ENCODE measurements at regions not wholly inside any gene's neighbourhood (a gene's known extent, or its start where the extent isn't known, plus 50 kb on each side); places are given as distances from the start of the nearest gene placed in this dataset.

DNA sequence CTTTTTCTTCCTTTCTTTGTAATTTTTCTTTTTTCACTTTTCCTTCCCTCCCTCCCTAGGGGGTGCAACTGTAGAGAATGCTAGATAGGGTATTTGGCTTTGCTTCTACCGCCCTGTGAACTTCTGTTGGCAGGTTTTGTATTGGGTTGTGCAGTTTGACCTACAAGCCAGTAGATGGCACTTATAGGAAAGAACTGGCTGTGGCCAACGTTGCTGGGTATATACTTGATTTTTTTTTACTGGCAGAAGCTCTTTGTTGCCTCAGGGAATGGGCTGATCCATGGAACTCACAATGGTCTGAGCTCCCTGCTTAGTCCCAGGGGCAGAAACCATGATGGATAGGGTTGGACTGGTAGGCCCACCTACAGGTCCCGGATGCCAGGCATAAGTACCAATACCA lies 1019.5 kb upstream of the LRRTM1 start:
- H3K4me3 ChIP-seq, result no peak overlapping the region
- H3K27ac ChIP-seq (ENCODE audit: low read depth in 1 of 2, low read length in 1 of 2), result no peak overlapping the region
- TF ChIP-seq, protein P1, sequence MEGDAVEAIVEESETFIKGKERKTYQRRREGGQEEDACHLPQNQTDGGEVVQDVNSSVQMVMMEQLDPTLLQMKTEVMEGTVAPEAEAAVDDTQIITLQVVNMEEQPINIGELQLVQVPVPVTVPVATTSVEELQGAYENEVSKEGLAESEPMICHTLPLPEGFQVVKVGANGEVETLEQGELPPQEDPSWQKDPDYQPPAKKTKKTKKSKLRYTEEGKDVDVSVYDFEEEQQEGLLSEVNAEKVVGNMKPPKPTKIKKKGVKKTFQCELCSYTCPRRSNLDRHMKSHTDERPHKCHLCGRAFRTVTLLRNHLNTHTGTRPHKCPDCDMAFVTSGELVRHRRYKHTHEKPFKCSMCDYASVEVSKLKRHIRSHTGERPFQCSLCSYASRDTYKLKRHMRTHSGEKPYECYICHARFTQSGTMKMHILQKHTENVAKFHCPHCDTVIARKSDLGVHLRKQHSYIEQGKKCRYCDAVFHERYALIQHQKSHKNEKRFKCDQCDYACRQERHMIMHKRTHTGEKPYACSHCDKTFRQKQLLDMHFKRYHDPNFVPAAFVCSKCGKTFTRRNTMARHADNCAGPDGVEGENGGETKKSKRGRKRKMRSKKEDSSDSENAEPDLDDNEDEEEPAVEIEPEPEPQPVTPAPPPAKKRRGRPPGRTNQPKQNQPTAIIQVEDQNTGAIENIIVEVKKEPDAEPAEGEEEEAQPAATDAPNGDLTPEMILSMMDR (IDR thresholded peaks at IDR 0.05; ENCODE audit: control extremely low read depth, extremely low read depth), result no peak
- no peak for ATAC-seq (ENCODE audit: insufficient read depth, low FRiP score)
- peaks cover 0 to 6% (median 2%) of the 10 kb centered on the region in 4 donors for H3K9me3 ChIP-seq (ENCODE audit: control insufficient read depth in 4 of 4, insufficient read depth in 3 of 4, low read length in 3 of 4)
- H3K9ac ChIP-seq (ENCODE audit: insufficient read depth in 1 of 2, low read length in 2 of 2), result no peak overlapping the region
- WGBS, 2 donors, result 63% methylated on average over 3 of the region's 3 CpGs
- no peak for DNase-seq
- no peaks in the 10 kb centered on the region for H3K36me3 ChIP-seq (ENCODE audit: control insufficient read depth in 4 of 4, insufficient read depth in 4 of 4, low read length in 4 of 4)
- H3K4me1 ChIP-seq (ENCODE audit: control insufficient read depth in 5 of 5, insufficient read depth in 5 of 5, low read length in 5 of 5), result no peaks in the 10 kb centered on the region
- H3K27me3 ChIP-seq (ENCODE audit: control insufficient read depth in 3 of 3, insufficient read depth in 3 of 3, low read length in 2 of 3), result no peaks in the 10 kb centered on the region

DNA sequence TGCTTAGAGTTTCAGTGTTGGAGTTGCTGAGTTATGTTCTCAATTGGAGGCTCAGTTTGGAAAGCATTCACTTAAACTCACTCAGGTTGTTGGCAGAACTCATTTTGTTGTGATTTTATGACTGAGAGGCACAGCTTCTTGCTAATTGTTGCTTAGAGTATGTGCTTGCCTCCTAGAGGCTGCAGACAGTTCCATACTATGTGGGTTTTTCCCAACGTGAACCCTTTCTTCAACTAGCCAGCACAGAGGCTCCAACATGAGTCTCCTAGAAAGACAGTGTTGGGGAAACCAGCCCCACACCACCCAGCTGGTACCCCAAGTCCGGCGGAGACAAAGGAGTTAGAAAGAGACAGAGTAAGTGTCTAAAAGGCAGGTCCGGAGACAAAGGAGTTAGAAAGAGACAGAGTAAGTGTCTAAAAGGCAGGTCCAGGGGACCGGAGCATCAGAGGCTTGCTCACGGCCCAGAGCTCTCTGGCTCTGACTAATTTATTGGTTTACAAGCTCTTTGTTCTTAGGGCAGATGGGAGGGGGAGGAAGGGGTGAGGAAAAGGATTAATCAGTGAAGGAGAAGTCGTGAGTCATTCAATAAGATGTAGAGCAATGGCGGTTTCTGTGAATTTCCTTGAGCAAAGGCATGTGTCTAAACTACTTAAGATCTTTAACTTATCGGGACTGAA lies 999.7 kb upstream of the LRRTM1 start:
- Histone ChIP-seq H3K9me3 (ENCODE audit: control insufficient read depth in 4 of 4, insufficient read depth in 3 of 4, low read length in 3 of 4) (peaks cover 0 to 6% (median 3%) of the 10 kb centered on the region in 4 donors), H3K4me3 (no peak overlapping the region), H3K27me3 (ENCODE audit: control insufficient read depth in 3 of 3, insufficient read depth in 3 of 3, low read length in 2 of 3) (no peaks in the 10 kb centered on the region), H3K9ac (ENCODE audit: insufficient read depth in 1 of 2, low read length in 2 of 2) (no peak overlapping the region), H3K4me1 (ENCODE audit: control insufficient read depth in 5 of 5, insufficient read depth in 5 of 5, low read length in 5 of 5) (peaks cover 0 to 3% (median 0%) of the 10 kb centered on the region in 5 donors), H3K27ac (ENCODE audit: low read depth in 1 of 2, low read length in 1 of 2) (no peak overlapping the region), H3K36me3 (ENCODE audit: control insufficient read depth in 4 of 4, insufficient read depth in 4 of 4, low read length in 4 of 4) (no peaks in the 10 kb centered on the region)
- TF ChIP-seq, protein P1 (IDR thresholded peaks at IDR 0.05; ENCODE audit: control extremely low read depth, extremely low read depth), result no peak
- DNase-seq (peak in 1 of 3 donors; percentile 53), ATAC-seq (ENCODE audit: insufficient read depth, low FRiP score) (no peak)
- 50 to 74% methylated on average over 9 of the region's 9 CpGs for WGBS, 2 donors

DNA sequence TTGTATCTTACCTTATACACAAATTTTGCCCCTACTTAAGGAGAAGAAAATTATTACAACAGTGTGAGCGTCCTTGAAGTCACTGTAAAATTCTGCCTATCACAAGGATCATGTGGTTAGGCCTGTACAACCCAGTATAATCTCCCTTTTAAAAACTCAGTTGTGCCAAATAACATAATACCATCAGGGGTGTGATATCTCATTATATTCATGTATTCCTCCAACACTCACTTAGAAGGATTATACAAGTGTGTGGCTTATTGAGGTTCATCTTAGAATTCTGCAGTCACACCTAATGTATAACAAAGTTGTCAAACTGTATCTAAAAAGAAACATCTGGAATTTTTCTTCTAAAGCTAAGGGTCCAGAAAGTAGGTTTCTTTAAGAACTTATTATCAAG lies 998.8 kb upstream of the LRRTM1 start:
- TF ChIP-seq, protein P1 (IDR thresholded peaks at IDR 0.05; ENCODE audit: control extremely low read depth, extremely low read depth), result no peak
- DNase-seq, result peak in 2 of 3 donors; percentile 87 to 88
- Histone ChIP-seq H3K27me3 (ENCODE audit: control insufficient read depth in 3 of 3, insufficient read depth in 3 of 3, low read length in 2 of 3) (no peaks in the 10 kb centered on the region), H3K27ac (ENCODE audit: low read depth in 1 of 2, low read length in 1 of 2) (no peak overlapping the region), H3K4me1 (ENCODE audit: control insufficient read depth in 5 of 5, insufficient read depth in 5 of 5, low read length in 5 of 5) (peaks cover 0 to 3% (median 0%) of the 10 kb centered on the region in 5 donors), H3K9me3 (ENCODE audit: control insufficient read depth in 4 of 4, insufficient read depth in 3 of 4, low read length in 3 of 4) (peaks cover 0 to 6% (median 3%) of the 10 kb centered on the region in 4 donors), H3K36me3 (ENCODE audit: control insufficient read depth in 4 of 4, insufficient read depth in 4 of 4, low read length in 4 of 4) (no peaks in the 10 kb centered on the region), H3K9ac (ENCODE audit: insufficient read depth in 1 of 2, low read length in 2 of 2) (no peak overlapping the region), H3K4me3 (no peak overlapping the region)
- no peak for ATAC-seq (ENCODE audit: insufficient read depth, low FRiP score)
- 59 to 81% methylated on average over 1 of the region's 1 CpG for WGBS, 2 donors
